ENCODE measurements at regions not wholly inside any gene's neighbourhood (a gene's known extent, or its start where the extent isn't known, plus 50 kb on each side); places are given as distances from the start of the nearest gene placed in this dataset.

DNA sequence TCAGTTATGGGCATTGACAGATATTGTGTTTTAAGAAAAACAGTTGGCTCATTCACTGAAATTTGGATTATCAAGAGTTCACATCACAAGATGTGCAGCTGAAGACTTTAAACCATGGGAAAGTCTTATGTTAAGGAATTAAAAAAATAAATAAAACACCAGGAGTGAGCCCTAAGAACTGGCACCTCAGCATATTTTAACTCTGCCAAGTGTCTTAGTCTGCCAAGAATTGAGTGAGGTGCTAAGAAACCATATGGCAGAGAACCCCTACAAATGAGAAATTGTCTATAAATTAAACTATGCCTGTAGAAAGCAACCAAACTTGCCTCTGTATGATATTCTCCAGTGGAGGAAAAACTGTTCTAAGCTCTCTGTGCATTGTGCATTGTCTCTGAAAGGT is 78.5 kb downstream of the VCY start:
- TF ChIP-seq, protein P1, sequence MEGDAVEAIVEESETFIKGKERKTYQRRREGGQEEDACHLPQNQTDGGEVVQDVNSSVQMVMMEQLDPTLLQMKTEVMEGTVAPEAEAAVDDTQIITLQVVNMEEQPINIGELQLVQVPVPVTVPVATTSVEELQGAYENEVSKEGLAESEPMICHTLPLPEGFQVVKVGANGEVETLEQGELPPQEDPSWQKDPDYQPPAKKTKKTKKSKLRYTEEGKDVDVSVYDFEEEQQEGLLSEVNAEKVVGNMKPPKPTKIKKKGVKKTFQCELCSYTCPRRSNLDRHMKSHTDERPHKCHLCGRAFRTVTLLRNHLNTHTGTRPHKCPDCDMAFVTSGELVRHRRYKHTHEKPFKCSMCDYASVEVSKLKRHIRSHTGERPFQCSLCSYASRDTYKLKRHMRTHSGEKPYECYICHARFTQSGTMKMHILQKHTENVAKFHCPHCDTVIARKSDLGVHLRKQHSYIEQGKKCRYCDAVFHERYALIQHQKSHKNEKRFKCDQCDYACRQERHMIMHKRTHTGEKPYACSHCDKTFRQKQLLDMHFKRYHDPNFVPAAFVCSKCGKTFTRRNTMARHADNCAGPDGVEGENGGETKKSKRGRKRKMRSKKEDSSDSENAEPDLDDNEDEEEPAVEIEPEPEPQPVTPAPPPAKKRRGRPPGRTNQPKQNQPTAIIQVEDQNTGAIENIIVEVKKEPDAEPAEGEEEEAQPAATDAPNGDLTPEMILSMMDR (conservative IDR thresholded peaks at IDR 0.05; ENCODE audit: low read length), result no peak
- TF ChIP-seq EZH2phosphoT487 (IDR thresholded peaks at IDR 0.05; ENCODE audit: borderline replicate concordance, low read depth, low read length), result no peak
